GM18867 (cell line): ENCODE measurements at regions not wholly inside any gene's neighbourhood (a gene's known extent, or its start where the extent isn't known, plus 50 kb on each side); places are given as distances from the start of the nearest gene placed in this dataset.

Experiments
- ATAC-seq: cut with Tn5 transposase; IDR thresholded peaks from one replicate; pipeline ENCODE4 v1.9.1; 2021; ENCODE audit warnings: mild to moderate bottlenecking, moderate library complexity; ENCODE audit not compliant: unreplicated experiment

- no peak for ATAC-seq
These were observed 267.6 kb upstream of the B3GAT1 start for GRCh38 chr11:134679592-134679991.

- ATAC-seq, result no peak
These were observed 266.7 kb upstream of the B3GAT1 start for GRCh38 chr11:134678744-134679143.

GRCh38 chr11:134677891-134678551 lies 266.0 kb upstream of the B3GAT1 start:
- ATAC-seq, result no peak

GRCh38 chr11:134677397-134677822 lies 265.4 kb upstream of the B3GAT1 start:
- no peak for ATAC-seq

GRCh38 chr11:134676516-134677287 lies 264.7 kb upstream of the B3GAT1 start:
- ATAC-seq, result no peak

GRCh38 chr11:134675983-134676382 lies 263.9 kb upstream of the B3GAT1 start:
- no peak for ATAC-seq

GRCh38 chr11:134674974-134675373 lies 262.9 kb upstream of the B3GAT1 start:
- ATAC-seq, result no peak

GRCh38 chr11:134670961-134671370 lies 258.9 kb upstream of the B3GAT1 start:
- no peak for ATAC-seq

- no peak for ATAC-seq
These were observed 258.3 kb upstream of the B3GAT1 start for GRCh38 chr11:134670247-134670782.

GRCh38 chr11:134669796-134670195 lies 257.8 kb upstream of the B3GAT1 start:
- ATAC-seq, result no peak

GRCh38 chr11:134668796-134669195 lies 256.8 kb upstream of the B3GAT1 start:
- no peak for ATAC-seq

GRCh38 chr11:134668076-134668475 lies 256.0 kb upstream of the B3GAT1 start:
- ATAC-seq, result no peak

GRCh38 chr11:134667505-134667904 lies 255.5 kb upstream of the B3GAT1 start:
- no peak for ATAC-seq

- no peak for ATAC-seq
These were observed 255.1 kb upstream of the B3GAT1 start for GRCh38 chr11:134667175-134667500.

- no peak for ATAC-seq
These were observed 254.5 kb upstream of the B3GAT1 start for GRCh38 chr11:134666273-134667174.

GRCh38 chr11:134665571-134666270 lies 253.7 kb upstream of the B3GAT1 start:
- no peak for ATAC-seq

- ATAC-seq, result no peak
These were observed 253.1 kb upstream of the B3GAT1 start for GRCh38 chr11:134665188-134665535.

- ATAC-seq, result no peak
These were observed 252.6 kb upstream of the B3GAT1 start for GRCh38 chr11:134664447-134665187.

- no peak for ATAC-seq
These were observed 251.7 kb upstream of the B3GAT1 start for GRCh38 chr11:134663506-134664313.
